ENCODE measurements at regions not wholly inside any gene's neighbourhood (a gene's known extent, or its start where the extent isn't known, plus 50 kb on each side); places are given as distances from the start of the nearest gene placed in this dataset.
A peak's percentile ranks its signal among the peaks of the same experiment; 100 is the strongest.
"Not testable (repeated sequence)": the region's sequence is repeated elsewhere in the genome, so short reads cannot be mapped to it uniquely, and the experiment has no call there.

GRCh38 chr21:6091335-6092027, 4429.9 kb upstream of the TPTE start:
- H3K9me3 Mint-ChIP-seq, CTCF ChIA-PET: not testable (repeated sequence)

GRCh38 chr21:6092401-6092800, 4429.0 kb upstream of the TPTE start:
- ATAC-seq; POLR2A ChIA-PET; H3K27me3 Mint-ChIP-seq (ENCODE audit: low read depth); CTCF ChIA-PET; H3K9me3 Mint-ChIP-seq; H3K4me1 Mint-ChIP-seq; H3K4me3 Mint-ChIP-seq; DNase-seq (ENCODE audit: low spot score); H3K36me3 Mint-ChIP-seq; H3K27ac Mint-ChIP-seq: not testable (repeated sequence)

More at GRCh38 chr21:6091335-6092027, 4429.9 kb upstream of the TPTE start:
- H3K27me3 Mint-ChIP-seq (ENCODE audit: low read depth); H3K4me1 Mint-ChIP-seq; H3K4me3 Mint-ChIP-seq; H3K27ac Mint-ChIP-seq; ATAC-seq; POLR2A ChIA-PET; DNase-seq (ENCODE audit: low spot score); H3K36me3 Mint-ChIP-seq: not testable (repeated sequence)

- H3K9me3 Mint-ChIP-seq; H3K27ac Mint-ChIP-seq; H3K4me3 Mint-ChIP-seq; CTCF ChIA-PET; H3K36me3 Mint-ChIP-seq; H3K27me3 Mint-ChIP-seq (ENCODE audit: low read depth); H3K4me1 Mint-ChIP-seq; DNase-seq (ENCODE audit: low spot score); ATAC-seq; POLR2A ChIA-PET: not testable (repeated sequence)
Measured at GRCh38 chr21:6093419-6093818, 4428.0 kb upstream of the TPTE start.

- DNase-seq (ENCODE audit: low spot score); H3K4me1 Mint-ChIP-seq; POLR2A ChIA-PET; H3K27ac Mint-ChIP-seq; H3K9me3 Mint-ChIP-seq; H3K4me3 Mint-ChIP-seq; H3K36me3 Mint-ChIP-seq; ATAC-seq; CTCF ChIA-PET; H3K27me3 Mint-ChIP-seq (ENCODE audit: low read depth): not testable (repeated sequence)
Measured at GRCh38 chr21:6093870-6094269, 4427.5 kb upstream of the TPTE start.

DNA sequence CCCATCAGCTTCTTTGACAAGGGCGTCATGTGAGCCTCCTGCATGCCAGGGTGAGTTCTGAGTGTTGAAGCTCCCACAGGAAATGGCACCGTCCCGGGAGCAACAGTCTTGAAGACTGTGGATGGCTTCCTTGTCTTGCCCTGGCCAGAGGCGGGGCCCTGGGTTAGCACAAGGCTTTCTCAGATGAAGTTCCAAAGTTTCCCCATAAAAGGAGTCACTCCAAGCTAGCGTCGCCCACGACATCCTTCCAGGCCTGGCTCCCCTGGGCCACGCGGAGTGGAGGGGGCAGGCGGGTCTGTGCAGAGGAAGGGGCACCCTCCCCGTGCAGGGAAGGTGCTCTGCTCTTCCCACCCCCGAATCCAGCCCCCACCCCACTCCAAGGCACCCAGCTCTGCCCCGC, 4426.1 kb upstream of the TPTE start:
- H3K4me3 Mint-ChIP-seq; H3K27ac Mint-ChIP-seq; H3K9me3 Mint-ChIP-seq; H3K27me3 Mint-ChIP-seq (ENCODE audit: low read depth); H3K36me3 Mint-ChIP-seq; DNase-seq (ENCODE audit: low spot score); POLR2A ChIA-PET; CTCF ChIA-PET; ATAC-seq; H3K4me1 Mint-ChIP-seq: not testable (repeated sequence)

GRCh38 chr21:6096560-6097424, 4424.6 kb upstream of the TPTE start:
- H3K36me3 Mint-ChIP-seq; ATAC-seq; H3K27ac Mint-ChIP-seq; H3K4me3 Mint-ChIP-seq; CTCF ChIA-PET; H3K9me3 Mint-ChIP-seq; POLR2A ChIA-PET; DNase-seq (ENCODE audit: low spot score); H3K27me3 Mint-ChIP-seq (ENCODE audit: low read depth); H3K4me1 Mint-ChIP-seq: not testable (repeated sequence)

- H3K27me3 Mint-ChIP-seq (ENCODE audit: low read depth); ATAC-seq; POLR2A ChIA-PET; H3K4me3 Mint-ChIP-seq; H3K36me3 Mint-ChIP-seq; H3K4me1 Mint-ChIP-seq; H3K27ac Mint-ChIP-seq; DNase-seq (ENCODE audit: low spot score); H3K9me3 Mint-ChIP-seq; CTCF ChIA-PET: not testable (repeated sequence)
Measured at GRCh38 chr21:6097736-6098135, 4423.6 kb upstream of the TPTE start.

DNA sequence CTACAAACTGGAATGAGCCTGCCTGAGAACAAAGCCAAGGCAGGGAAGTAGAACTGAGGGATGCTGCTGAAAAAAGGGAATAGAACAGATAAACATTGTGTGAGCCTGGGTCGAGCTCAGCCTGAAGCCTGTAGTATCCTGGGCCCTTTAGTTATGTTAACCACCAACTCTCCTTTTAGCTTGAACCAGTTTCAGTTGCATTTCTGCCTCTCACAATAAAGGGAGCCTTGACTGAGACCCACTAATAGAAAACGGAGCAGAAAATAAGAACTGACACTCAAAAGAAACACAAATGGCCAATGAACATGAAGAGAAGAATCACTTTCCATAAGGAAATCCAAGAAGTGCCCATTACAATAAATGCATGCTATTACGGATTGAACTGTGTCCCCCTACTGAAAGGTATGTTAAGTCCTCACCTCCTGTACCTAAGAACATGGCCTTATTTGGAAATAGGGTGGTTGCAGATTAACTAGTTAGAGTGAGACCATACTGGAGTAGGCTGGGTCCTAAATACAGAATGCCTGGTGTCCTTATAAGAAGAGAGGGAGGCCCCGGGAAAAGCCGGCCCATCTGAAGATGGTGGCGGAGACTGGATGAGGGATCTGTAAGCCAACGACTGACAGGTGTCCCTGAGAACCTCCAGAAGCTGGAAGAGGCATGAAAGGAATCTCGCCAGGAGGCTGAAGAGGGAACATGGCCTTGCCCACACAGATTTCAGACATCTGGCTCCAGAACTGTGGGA, 4423.0 kb upstream of the TPTE start:
- H3K4me3 Mint-ChIP-seq; H3K36me3 Mint-ChIP-seq; H3K9me3 Mint-ChIP-seq; H3K4me1 Mint-ChIP-seq; H3K27me3 Mint-ChIP-seq (ENCODE audit: low read depth); CTCF ChIA-PET; POLR2A ChIA-PET: not testable (repeated sequence)
- peak; percentile 32 for DNase-seq (ENCODE audit: low spot score)
- peak overlapping the region; percentile 92; the same call in 1 of the 2 replicates for H3K27ac Mint-ChIP-seq
- ATAC-seq: peak; percentile 91

DNA sequence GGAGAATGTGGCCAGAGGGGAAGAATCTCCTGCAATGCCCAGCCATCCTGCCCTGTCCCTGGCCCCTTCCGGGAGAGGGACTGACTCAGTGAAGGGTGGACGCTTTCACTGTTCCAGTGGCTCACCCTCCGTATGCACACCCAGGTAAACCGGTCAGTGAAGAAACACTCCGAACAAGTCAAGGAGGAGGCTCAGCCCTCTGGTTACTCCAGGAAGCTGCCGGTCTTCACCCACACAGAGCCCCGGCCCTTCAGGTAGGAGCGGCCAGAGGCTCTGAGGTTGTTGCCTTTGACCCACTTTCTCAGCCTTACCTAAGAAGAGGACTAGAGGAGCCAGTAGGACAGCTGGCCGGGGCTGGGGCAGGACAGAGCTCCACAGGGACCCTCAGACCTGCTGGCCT, 4419.8 kb upstream of the TPTE start:
- POLR2A ChIA-PET, ATAC-seq, CTCF ChIA-PET: not testable (repeated sequence)

GRCh38 chr21:6104546-6104945, 4416.8 kb upstream of the TPTE start:
- H3K4me1 Mint-ChIP-seq; CTCF ChIA-PET; H3K36me3 Mint-ChIP-seq; H3K9me3 Mint-ChIP-seq; DNase-seq (ENCODE audit: low spot score); ATAC-seq; POLR2A ChIA-PET; H3K4me3 Mint-ChIP-seq; H3K27ac Mint-ChIP-seq; H3K27me3 Mint-ChIP-seq (ENCODE audit: low read depth): not testable (repeated sequence)

More for the DNA sequence above, 4419.8 kb upstream of the TPTE start:
- H3K27ac Mint-ChIP-seq; H3K36me3 Mint-ChIP-seq; H3K27me3 Mint-ChIP-seq (ENCODE audit: low read depth); H3K9me3 Mint-ChIP-seq; DNase-seq (ENCODE audit: low spot score); H3K4me3 Mint-ChIP-seq; H3K4me1 Mint-ChIP-seq: not testable (repeated sequence)

DNA sequence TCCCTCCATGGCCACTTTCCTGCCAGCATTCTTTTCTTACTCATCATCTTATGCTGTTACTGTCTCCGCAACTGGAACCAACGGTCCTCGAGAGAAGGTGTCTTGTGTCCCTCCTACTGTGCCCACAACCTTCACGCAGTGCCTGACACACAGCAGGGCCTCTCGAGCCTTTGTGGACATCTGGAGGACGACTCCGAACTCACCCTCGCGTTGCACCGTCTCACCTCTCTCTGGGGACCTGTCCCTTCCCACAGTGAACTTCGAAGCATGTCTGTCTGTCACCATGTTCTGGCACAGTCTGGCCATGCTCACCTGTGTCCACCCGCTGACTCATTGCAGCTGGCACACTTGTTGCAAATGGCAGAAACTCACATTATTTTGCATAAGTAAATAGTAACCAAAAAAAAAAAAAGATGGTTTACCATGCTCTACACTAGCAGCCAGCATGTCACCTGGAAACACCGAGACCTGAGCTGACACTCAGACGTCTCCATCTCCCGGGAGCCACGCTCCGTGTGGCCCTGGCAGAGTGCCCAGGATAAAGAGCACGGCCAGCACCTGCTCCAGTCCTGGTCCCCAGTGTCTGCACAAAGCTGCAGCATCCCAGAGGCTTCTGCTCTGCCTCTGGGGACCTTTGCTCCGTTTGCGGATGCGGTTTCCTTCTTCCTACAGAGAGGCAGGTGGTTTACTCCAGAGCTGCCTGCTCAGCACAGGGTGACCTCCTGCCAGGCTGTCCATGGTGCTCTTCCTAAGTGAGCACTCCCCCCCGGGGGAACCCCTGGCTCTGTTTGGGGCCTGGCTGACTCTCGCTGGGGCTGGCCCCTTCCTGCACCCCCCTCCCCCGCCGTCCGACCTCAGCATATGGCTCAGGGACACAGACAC, 4414.5 kb upstream of the TPTE start:
- H3K4me1 Mint-ChIP-seq; ATAC-seq; H3K36me3 Mint-ChIP-seq; POLR2A ChIA-PET; CTCF ChIA-PET; DNase-seq (ENCODE audit: low spot score); H3K9me3 Mint-ChIP-seq; H3K27me3 Mint-ChIP-seq (ENCODE audit: low read depth); H3K27ac Mint-ChIP-seq; H3K4me3 Mint-ChIP-seq: not testable (repeated sequence)

All from WTC11 (cell line).